Loucy (cell line): ENCODE measurements at regions not wholly inside any gene's neighbourhood (a gene's known extent, or its start where the extent isn't known, plus 50 kb on each side); places are given as distances from the start of the nearest gene placed in this dataset.

ENCODE experiments used
- H2AFZ ChIP-seq: fragments of 200-600 bp; sonication (generic); 2 replicates; pipeline ENCODE4 v1.6.0; 2016; ENCODE audit warnings: antibody characterized with exemption, mild to moderate bottlenecking, low read length, moderate library complexity
- H3F3A ChIP-seq: fragments of 200-600 bp; 2 replicates; pipeline ENCODE4 v1.6.0; 2016; ENCODE audit warnings: antibody characterized with exemption, low read depth, mild to moderate bottlenecking
- H3K27me3 ChIP-seq: fragments of 200-600 bp; sonication (generic); 2 replicates; pipeline ENCODE4 v1.6.1; 2014; ENCODE audit warnings: low read length, mild to moderate bottlenecking; ENCODE audit not compliant: insufficient read depth, poor library complexity, severe bottlenecking
- H3K36me3 ChIP-seq: fragments of 200-600 bp; sonication (generic); 2 replicates; pipeline ENCODE4 v1.6.1; 2016; ENCODE audit warnings: low read length; ENCODE audit not compliant: insufficient read depth
- H3K4me1 ChIP-seq: fragments of 200-600 bp; sonication (generic); 2 replicates; pipeline ENCODE4 v1.5.1; 2014; ENCODE audit warnings: low read length, mild to moderate bottlenecking; ENCODE audit not compliant: insufficient read depth, poor library complexity, severe bottlenecking
- H3K4me2 ChIP-seq: fragments of 200-600 bp; sonication (generic); 2 replicates; pipeline ENCODE4 v1.6.0; 2014; ENCODE audit warnings: antibody characterized with exemption, low read length, low read depth, mild to moderate bottlenecking; ENCODE audit not compliant: poor library complexity, severe bottlenecking
- H3K4me3 ChIP-seq: fragments of 200-600 bp; sonication (generic); 2 replicates; pipeline ENCODE4 v1.5.1; 2014; ENCODE audit warnings: low read length, mild to moderate bottlenecking, mixed read lengths; ENCODE audit not compliant: poor library complexity, severe bottlenecking
- H3K79me2 ChIP-seq: fragments of 200-600 bp; sonication (generic); 2 replicates; pipeline ENCODE4 v1.6.1; 2014; ENCODE audit warnings: low read length; ENCODE audit not compliant: insufficient read depth
- H3K9ac ChIP-seq: fragments of 200-600 bp; sonication (generic); 2 replicates; pipeline ENCODE4 v1.6.0; 2014; ENCODE audit warnings: mild to moderate bottlenecking, low read depth, low read length, moderate library complexity; ENCODE audit not compliant: poor library complexity, severe bottlenecking
- H3K9me2 ChIP-seq: fragments of 200-600 bp; sonication (generic); replicated peaks from 2 replicates; pipeline ENCODE4 v1.6.1; 2016; ENCODE audit warnings: low read depth, low read length, mixed read lengths
- H3K9me3 ChIP-seq: fragments of 200-600 bp; sonication (generic); 2 replicates; pipeline ENCODE4 v1.6.1; 2014; ENCODE audit warnings: mild to moderate bottlenecking, antibody characterized with exemption, low read length, low read depth; ENCODE audit not compliant: insufficient read depth
- H4K20me1 ChIP-seq: fragments of 200-600 bp; sonication (generic); 2 replicates; pipeline ENCODE4 v1.6.0; 2014; ENCODE audit warnings: antibody characterized with exemption, low read length, mild to moderate bottlenecking; ENCODE audit not compliant: insufficient read depth, poor library complexity, severe bottlenecking
- CTCF ChIP-seq: fragments of 200-600 bp; sonication (generic); conservative IDR thresholded peaks from 2 replicates; pipeline ENCODE4 v1.5.1; 2014; ENCODE audit warnings: mild to moderate bottlenecking, antibody characterized with exemption, low read length
- EZH2phosphoT487 ChIP-seq: fragments of 200-600 bp; IDR thresholded peaks from 2 replicates; pipeline ENCODE4 v1.6.1; 2018; ENCODE audit warnings: antibody characterized with exemption, mild to moderate bottlenecking, moderate library complexity, borderline replicate concordance

GRCh38 chr6:168890306-168890980 is 363.2 kb downstream of the THBS2 start:
- H4K20me1 ChIP-seq: no peaks in the 10 kb centered on the region
- H3K9ac ChIP-seq: no peak overlapping the region
- no peak overlapping the region for H2AFZ ChIP-seq
- H3K79me2 ChIP-seq: no peaks in the 10 kb centered on the region
- H3K9me3 ChIP-seq: peaks cover 15% of the 10 kb centered on the region; the same call in 1 of the 2 replicates
- no peaks in the 10 kb centered on the region for H3K36me3 ChIP-seq
- no peak overlapping the region for H3K4me2 ChIP-seq
- peaks cover 3% of the 10 kb centered on the region for H3K4me1 ChIP-seq
- no peaks in the 10 kb centered on the region for H3F3A ChIP-seq
- no peaks in the 10 kb centered on the region for H3K9me2 ChIP-seq
- no peak for TF ChIP-seq EZH2phosphoT487
- H3K4me3 ChIP-seq: no peak overlapping the region
- H3K27me3 ChIP-seq: no peaks in the 10 kb centered on the region

- Histone ChIP-seq H3F3A (no peaks in the 10 kb centered on the region), H3K4me1 (no peaks in the 10 kb centered on the region), H3K27me3 (no peaks in the 10 kb centered on the region), H3K4me3 (no peak overlapping the region), H2AFZ (no peak overlapping the region), H3K9me3 (peaks cover 15% of the 10 kb centered on the region; the same call in 1 of the 2 replicates), H3K9me2 (no peaks in the 10 kb centered on the region), H3K79me2 (no peaks in the 10 kb centered on the region), H3K9ac (no peak overlapping the region), H3K36me3 (no peaks in the 10 kb centered on the region), H4K20me1 (no peaks in the 10 kb centered on the region), H3K4me2 (no peak overlapping the region)
- TF ChIP-seq EZH2phosphoT487 (no peak), CTCF (no peak)
These were observed 364.8 kb downstream of the THBS2 start for GRCh38 chr6:168888786-168889345.

DNA sequence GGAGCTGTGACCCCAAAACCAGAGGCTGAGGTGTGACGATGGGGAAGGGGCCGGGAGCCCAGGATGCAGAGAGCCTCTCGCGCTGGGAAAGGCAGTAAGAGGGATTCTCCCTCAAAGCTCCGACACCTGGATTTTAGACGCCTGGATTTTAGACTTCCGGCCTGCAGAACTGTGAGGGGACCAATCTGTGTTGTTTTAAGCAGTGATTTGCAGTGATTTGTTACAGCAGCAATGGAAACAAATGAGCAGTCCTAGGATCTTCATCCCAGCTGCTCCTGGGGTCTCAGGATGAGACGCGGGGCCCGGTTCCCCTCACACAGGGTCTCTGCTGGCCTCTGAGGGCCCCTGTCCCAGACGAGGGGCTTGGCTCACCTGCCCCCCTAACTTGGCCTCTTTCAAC is 365.5 kb downstream of the THBS2 start:
- TF ChIP-seq EZH2phosphoT487 (no peak), CTCF (no peak)
- Histone ChIP-seq H3K27me3 (no peaks in the 10 kb centered on the region), H3K9me2 (no peaks in the 10 kb centered on the region), H3K4me2 (no peak overlapping the region), H3K4me3 (no peak overlapping the region), H4K20me1 (no peaks in the 10 kb centered on the region), H3F3A (no peaks in the 10 kb centered on the region), H2AFZ (no peak overlapping the region), H3K4me1 (no peaks in the 10 kb centered on the region), H3K36me3 (no peaks in the 10 kb centered on the region), H3K9me3 (peaks cover 15% of the 10 kb centered on the region; the same call in 1 of the 2 replicates), H3K9ac (no peak overlapping the region), H3K79me2 (no peaks in the 10 kb centered on the region)

DNA sequence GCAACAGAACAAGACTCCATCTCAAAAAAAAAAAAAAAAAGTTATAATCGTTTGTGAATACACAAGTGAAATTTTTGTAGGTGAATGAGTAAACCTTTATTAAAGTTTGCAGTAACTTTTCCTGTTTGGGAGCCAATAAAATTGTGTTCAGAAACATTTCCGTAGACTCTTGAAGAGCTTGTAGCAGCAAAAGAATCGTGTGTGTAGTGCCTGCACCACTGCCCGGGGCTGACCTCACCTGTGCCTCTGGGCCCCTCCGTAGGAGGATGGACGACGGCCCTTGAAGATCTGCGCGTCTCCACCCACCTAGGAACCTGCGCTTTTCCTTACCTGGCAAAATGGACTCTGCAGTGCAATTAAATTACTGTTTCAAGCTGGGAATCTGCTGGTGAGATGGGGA is 366.0 kb downstream of the THBS2 start:
- Histone ChIP-seq H3K4me2 (no peak overlapping the region), H4K20me1 (no peaks in the 10 kb centered on the region), H3K27me3 (no peaks in the 10 kb centered on the region), H3K36me3 (no peaks in the 10 kb centered on the region), H3K4me1 (no peaks in the 10 kb centered on the region), H3K4me3 (no peak overlapping the region), H2AFZ (no peak overlapping the region), H3F3A (no peaks in the 10 kb centered on the region), H3K79me2 (no peaks in the 10 kb centered on the region), H3K9ac (no peak overlapping the region), H3K9me3 (peaks cover 15% of the 10 kb centered on the region; the same call in 1 of the 2 replicates), H3K9me2 (no peaks in the 10 kb centered on the region)
- TF ChIP-seq CTCF: no peak
- no peak for TF ChIP-seq EZH2phosphoT487
